ENCODE measurements at regions not wholly inside any gene's neighbourhood (a gene's known extent, or its start where the extent isn't known, plus 50 kb on each side); places are given as distances from the start of the nearest gene placed in this dataset.
"Not testable (repeated sequence)": the region's sequence is repeated elsewhere in the genome, so short reads cannot be mapped to it uniquely, and the experiment has no call there.

GRCh38 chr3:127441764-127442163 is 148.8 kb downstream of the TPRA1 start:
- no peak overlapping the region for H3K4me3 ChIP-seq (ENCODE audit: low read depth, low read length)
- no peak for DNase-seq (ENCODE audit: low read depth)
- TF ChIP-seq CTCF (conservative IDR thresholded peaks at IDR 0.05; ENCODE audit: low read depth, low read length): no peak

DNA sequence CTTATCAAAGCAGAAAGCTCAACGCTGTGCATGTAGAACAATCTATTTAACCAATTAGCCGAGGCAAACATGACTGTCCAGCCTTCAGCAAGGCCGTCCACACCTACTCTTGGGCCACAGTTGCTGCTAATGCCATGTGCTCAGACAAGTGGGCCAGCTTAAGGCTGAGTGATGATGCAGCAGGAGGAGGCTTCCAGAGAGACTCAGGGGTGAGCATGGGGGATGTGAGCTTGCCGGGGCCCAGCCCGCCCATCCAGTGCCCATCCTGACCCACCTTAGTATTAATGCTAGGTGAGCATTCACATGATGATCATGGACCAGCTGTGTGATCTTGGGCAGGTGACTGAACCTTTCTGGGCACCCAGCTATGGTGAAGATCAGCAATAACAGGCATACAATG is 150.1 kb downstream of the TPRA1 start:
- no peak overlapping the region for H3K4me3 ChIP-seq (ENCODE audit: low read depth, low read length)
- TF ChIP-seq CTCF (conservative IDR thresholded peaks at IDR 0.05; ENCODE audit: low read depth, low read length): no peak
- DNase-seq (ENCODE audit: low read depth): no peak

GRCh38 chr3:127439621-127440020 is 150.9 kb downstream of the TPRA1 start:
- TF ChIP-seq CTCF (conservative IDR thresholded peaks at IDR 0.05; ENCODE audit: low read depth, low read length): no peak
- no peak for DNase-seq (ENCODE audit: low read depth)
- no peak overlapping the region for H3K4me3 ChIP-seq (ENCODE audit: low read depth, low read length)

DNA sequence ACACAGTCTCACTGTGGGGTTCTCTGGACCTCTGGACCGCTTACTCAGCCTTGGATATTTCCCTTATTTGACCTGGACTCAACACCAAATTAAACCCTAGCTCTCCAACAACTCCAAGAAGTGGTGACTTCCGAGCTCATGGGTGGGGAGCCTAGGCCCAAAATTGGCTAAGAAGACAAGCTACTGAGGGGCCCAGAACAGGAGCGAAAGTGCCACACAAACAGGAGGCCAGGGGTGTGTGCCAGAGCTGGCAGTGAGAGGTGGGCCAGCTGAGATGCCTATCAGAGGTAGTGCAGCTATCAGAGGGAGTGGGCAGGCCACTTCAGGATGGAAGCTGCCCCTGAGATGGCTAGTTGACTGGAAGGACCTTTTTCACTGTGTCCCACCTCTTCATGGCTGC is 151.1 kb upstream of the PRR20G start:
- no peak for TF ChIP-seq CTCF (conservative IDR thresholded peaks at IDR 0.05; ENCODE audit: low read depth, low read length)
- no peak for DNase-seq (ENCODE audit: low read depth)
- no peak overlapping the region for H3K4me3 ChIP-seq (ENCODE audit: low read depth, low read length)

DNA sequence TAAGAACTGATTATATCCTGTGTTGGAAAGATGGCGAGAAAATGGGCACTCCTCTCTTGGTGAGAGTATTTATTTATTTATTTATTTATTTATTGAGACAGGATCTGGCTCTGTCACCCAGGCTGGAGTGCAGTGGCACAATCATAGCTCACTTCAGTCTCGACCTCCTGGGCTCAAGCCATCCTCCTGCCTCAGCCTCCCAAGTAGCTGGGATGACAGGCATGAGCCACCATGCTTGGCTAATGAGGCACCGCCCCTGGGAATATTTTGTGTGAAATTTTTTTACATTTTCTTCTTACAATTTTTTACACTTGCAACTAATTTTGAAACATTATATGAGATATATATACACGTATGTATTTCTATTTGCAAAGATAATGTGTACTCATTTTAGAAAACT is 150.5 kb upstream of the PRR20G start:
- no peak for DNase-seq (ENCODE audit: low read depth)
- no peak overlapping the region for H3K4me3 ChIP-seq (ENCODE audit: low read depth, low read length)
- TF ChIP-seq CTCF (conservative IDR thresholded peaks at IDR 0.05; ENCODE audit: low read depth, low read length): no peak

GRCh38 chr3:127435299-127435698 is 147.5 kb upstream of the PRR20G start:
- DNase-seq (ENCODE audit: low read depth); H3K4me3 ChIP-seq (ENCODE audit: low read depth, low read length): not testable (repeated sequence)

DNA sequence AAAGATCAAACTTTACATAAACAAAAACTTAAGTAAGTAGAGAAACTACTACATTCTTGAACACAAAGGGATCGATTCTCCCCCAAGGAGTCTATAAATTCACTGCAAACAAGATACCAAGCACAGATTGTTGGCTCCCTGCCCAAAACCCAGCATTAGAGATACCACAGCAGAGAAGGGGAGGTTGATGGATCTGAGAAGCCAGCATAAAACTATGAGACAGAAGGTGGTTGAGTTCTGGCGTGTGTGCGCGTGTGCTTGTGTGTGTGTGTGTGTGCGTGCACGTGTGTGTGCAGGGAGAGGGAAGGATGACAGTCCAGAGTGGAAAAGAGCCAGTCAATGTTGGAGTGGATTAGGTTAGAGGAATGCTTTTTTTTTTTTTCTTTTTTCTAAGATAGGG is 143.2 kb upstream of the PRR20G start:
- TF ChIP-seq CTCF (conservative IDR thresholded peaks at IDR 0.05; ENCODE audit: low read depth, low read length): no peak
- DNase-seq (ENCODE audit: low read depth): no peak
- no peak overlapping the region for H3K4me3 ChIP-seq (ENCODE audit: low read depth, low read length)
